NCI-H460 (cell line): ENCODE measurements at regions not wholly inside any gene's neighbourhood (a gene's known extent, or its start where the extent isn't known, plus 50 kb on each side); places are given as distances from the start of the nearest gene placed in this dataset.
"Not testable (repeated sequence)": the region's sequence is repeated elsewhere in the genome, so short reads cannot be mapped to it uniquely, and the experiment has no call there.

Source experiments
- DNase-seq: peaks from one replicate; pipeline ENCODE4 v3.0.0-alpha.2; 2016; ENCODE audit warnings: low read depth; ENCODE audit errors: extremely low read depth

DNA sequence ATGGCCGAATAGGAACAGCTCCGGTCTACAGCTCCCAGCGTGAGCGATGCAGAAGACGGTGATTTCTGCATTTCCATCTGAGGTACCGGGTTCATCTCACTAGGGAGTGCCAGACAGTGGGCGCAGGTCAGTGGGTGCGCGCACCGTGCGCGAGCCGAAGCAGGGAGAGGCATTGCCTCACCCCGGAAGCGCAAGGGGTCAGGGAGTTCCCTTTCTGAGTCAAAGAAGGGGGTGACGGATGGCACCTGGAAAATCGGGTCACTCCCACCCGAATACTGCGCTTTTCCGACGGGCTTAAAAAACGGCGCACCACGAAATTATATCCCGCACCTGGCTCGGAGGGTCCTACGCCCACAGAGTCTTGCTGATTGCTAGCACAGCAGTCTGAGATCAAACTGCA is 572.8 kb upstream of the AGA start:
- DNase-seq, result not testable (repeated sequence)

DNA sequence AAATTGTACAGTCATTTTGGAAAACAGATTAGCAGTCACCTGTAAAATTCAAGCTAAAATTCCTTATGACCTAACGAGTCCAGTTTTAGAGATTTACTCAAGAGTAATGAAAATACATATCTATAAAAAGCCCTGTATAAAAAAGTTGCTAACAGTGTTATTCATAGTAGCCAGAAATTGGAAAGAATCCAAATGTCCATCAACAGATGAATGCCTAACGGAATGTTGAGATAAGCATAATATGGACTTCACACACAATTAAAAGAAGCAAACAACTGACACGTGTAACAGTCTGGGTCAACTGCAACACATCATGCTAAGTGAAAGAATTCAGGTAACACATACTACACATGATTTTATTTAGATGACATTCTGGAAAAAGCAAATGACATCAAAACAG is 584.8 kb upstream of the AGA start:
- DNase-seq, result no peak

- no peak for DNase-seq
Observed at GRCh38 chr4:178027796-178028195, 585.6 kb upstream of the AGA start.

- DNase-seq, result no peak
Observed at GRCh38 chr4:178028481-178028880, 586.2 kb upstream of the AGA start.

GRCh38 chr4:178037459-178038214 is 595.4 kb upstream of the AGA start:
- no peak for DNase-seq

- DNase-seq, result no peak
Observed at GRCh38 chr4:178056996-178057395, 614.8 kb upstream of the AGA start.

- DNase-seq, result no peak
Observed at GRCh38 chr4:178063568-178063967, 621.3 kb upstream of the AGA start.

- DNase-seq, result no peak
Observed at GRCh38 chr4:178066338-178066941, 624.2 kb upstream of the AGA start.

- DNase-seq, result no peak
Observed at GRCh38 chr4:178068136-178068535, 625.9 kb upstream of the AGA start.

DNA sequence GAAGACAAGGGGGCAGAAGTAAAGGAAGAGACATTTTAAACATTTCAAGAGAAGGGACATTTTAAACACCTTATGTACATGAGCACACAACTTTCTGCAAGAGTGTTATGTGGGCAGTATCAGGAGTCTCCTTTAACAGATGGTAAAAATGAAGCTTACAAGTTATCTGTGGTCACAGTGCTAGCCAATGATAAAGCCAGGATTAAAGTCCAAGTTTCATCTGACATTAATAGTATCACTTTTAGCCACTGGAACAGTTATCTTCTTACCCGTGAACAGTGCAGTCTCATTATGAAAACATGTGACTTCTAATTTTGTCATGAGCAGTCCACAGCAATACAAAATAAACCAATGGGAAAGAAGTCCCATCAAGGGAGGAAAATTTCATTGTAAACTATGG is 627.9 kb upstream of the AGA start:
- no peak for DNase-seq

- no peak for DNase-seq
Observed at GRCh38 chr4:178080312-178080711, 638.1 kb upstream of the AGA start.

GRCh38 chr4:178081176-178081575 is 638.9 kb upstream of the AGA start:
- DNase-seq, result no peak

DNA sequence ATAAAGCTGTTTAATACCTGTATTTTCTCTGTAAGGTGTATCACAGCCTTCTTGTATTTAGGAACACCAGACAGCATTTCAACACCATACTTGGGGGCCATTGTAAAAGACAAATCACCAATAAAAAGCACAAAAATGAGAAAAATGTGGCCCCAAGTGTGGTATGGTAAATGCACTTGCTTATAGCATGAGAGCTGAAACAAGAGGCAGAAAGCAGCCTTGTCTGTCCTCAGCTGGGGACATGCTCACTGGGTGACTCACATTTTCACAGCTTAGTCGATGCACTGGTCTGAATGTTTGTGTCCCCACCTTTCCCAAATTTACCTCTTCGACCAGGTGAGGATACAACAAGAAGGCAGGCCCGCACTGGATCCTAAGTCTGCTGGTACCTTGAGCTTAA is 639.7 kb upstream of the AGA start:
- DNase-seq, result no peak

DNA sequence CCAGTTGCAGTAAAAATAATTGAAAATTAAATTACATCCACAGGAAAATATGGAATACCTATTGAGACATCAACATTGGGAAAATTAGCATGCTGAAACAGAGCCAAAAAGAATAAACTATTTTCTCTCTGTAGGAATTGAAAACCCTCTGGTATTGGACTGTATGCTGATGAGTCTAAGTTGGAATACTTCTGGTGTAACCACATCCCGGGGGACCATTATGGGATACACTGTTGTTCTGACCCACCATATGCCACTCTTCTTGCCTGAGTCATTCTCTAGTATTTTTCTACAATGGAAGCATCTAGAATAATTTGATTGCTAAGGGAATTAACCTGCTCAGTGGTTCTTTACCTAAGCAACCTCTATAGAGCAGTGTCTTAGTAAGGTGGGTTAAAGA is 640.7 kb upstream of the AGA start:
- DNase-seq, result no peak

DNA sequence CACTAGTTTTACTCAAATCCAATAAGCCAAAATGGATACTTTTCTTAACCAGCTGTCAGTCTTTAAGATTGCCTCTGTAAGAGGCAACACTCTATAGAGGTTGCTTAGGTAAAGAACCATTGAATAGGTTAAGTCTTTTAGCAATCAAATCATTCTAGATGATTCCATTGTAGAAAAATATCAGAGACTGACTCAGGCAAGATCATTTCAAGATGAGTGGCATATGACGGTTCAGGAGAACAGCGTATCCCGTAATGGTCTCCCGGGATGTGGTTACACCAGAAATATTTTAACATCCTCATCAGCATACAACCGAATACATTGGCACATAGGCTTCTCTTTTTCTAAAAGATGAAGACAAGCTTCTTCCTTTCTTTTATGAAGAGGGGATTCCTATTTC is 641.7 kb upstream of the AGA start:
- no peak for DNase-seq

- DNase-seq, result no peak
Observed at GRCh38 chr4:178086320-178086719, 644.1 kb upstream of the AGA start.

DNA sequence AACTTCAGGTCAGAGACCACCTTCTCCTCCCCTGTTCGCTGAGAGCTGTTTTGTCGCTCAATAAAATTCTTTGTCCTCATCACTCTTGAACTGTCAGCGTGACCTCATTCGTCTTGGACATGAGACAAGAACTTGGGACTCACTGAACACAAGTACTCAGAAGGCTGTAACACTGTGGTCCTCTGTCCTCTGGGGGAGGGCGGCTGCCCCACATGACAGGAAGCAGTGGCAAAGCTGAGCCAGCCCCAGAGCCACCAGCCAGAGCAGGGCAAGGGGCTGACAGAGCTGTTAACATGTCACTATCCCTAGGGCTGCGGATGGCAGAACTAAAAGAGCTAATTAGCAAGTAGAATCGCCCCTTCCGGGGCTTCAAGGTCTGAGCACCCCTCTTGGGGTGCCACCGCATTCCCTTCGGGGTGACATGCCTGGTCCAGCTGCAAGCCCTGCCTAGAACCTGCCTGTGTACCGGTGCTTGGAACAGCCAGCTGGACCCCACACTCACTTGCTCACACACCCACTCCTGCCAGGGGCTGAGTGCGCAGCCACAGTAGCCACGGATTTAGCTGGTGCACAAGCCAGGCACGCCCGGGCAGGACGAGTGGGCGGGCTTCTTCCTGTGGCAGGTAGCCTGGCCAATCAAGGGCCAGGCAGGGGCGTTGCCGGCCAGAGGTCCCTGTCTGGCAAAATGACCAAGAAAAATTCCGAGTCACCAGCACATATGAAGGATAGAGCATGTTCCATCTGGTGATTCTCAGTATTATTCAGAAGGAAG is 648.6 kb upstream of the AGA start:
- DNase-seq, result no peak

- DNase-seq, result no peak
Observed at GRCh38 chr4:178102139-178102538, 659.9 kb upstream of the AGA start.

DNA sequence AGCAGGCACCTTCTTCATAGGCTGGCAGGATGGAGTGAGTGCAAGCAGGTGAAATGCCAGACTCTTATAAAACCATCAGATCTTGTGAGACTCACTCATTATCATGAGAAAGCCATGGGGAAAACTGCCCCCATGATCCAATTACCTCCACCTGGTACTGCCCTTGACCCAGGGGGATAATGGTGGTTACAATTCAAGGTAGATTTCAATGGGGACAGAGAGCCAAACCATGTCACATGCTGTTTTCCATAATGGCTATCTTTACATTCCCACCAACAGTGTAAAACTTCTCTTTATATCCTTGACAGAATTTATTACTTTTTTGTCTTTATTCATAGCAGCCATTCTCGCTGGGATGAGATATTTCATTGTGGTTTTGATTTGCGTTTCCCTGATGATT is 663.0 kb upstream of the AGA start:
- no peak for DNase-seq

DNA sequence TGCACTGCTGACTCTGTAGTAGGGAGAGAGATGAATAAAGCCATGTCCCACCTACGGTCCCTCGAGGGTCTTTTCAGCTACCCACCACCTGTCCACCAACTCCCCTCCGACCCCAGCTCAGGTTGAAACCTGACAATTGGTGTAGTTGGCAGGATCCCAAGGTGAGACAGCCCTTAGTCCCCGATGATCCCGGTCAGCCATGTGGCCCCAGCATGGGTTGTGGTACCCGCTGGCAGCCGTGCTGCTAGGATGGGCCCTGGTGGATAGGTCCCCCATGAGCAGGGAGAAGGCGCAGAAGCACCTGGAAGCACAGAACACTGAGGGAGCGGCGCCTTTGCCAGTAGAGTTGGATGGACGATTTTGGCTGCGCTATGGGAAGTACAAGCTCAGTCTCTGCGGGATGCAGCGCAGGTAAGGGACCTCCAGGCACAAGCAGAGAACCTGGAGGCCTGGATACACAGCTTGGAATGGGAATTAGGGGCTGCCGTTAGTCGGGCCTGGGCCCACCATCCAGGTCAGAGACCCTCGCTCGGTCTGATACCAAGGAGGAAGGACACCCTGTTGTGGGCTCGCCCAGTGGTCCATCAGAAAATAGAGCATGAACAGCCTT is 694.6 kb upstream of the AGA start:
- no peak for DNase-seq

DNA sequence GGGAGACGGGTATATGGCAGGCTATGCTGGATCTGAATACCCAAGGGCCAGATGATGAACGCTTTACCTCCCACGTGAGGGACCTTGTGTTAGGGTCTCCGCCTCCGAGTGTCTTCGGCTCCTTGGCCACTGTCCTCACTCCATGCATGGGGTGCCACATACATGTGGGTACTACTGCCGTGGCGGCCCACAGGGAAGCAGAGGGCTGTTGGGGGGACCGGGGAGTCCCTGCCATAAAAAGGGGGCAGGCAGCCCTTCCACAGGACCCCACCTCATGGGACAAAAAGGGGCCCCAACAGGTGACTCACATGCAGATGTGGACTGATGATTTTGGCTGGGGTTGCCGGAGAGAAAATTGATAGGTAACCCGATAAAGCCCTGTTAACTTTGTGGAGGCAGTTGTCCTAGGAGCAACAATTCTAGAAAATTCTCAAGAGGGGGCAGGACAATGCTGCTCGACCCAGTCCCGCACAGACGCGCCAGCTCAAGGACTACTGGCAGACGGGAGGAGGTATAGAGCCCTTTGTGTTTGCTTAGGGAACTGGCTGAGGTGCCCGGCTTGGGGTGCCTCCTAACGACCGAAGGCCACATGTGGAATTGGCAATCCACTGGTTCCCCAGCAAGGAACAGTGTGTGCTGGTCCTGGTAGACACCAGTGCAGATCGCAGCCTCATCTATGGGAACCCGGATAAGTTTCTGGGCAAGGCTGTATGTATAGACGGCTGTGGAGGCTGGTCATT is 695.7 kb upstream of the AGA start:
- no peak for DNase-seq
